PC-3 (cell line): ENCODE measurements at regions not wholly inside any gene's neighbourhood (a gene's known extent, or its start where the extent isn't known, plus 50 kb on each side); places are given as distances from the start of the nearest gene placed in this dataset.

Experiments used
- ATAC-seq: fragments of 200-7000 bp; cut with Tn5 transposase; 2 replicates; pipeline ENCODE4 v1.9.1; 2020; ENCODE audit warnings: mild to moderate bottlenecking, moderate library complexity
- BruUV-seq: library from RNA; stranded (reverse); fragments of 400-500 nt; replicated peaks from 2 replicates; lab custom pipeline; 2021; lab: Mats Ljungman, UMichigan
- CTCF ChIA-PET: fragments of 300-600 bp; sonication (Branson Sonifier 250); formaldehyde crosslinking; loops from one replicate; lab custom pipeline; 2022; ENCODE audit warnings: antibody characterized with exemption; lab: Charles Lee
- POLR2A ChIA-PET: fragments of 300-600 bp; sonication (Branson Sonifier 250); formaldehyde crosslinking; loops from one replicate; lab custom pipeline; 2022; ENCODE audit warnings: antibody characterized with exemption; ENCODE audit not compliant: unreplicated experiment; lab: Charles Lee
- DNase-seq: peaks from one replicate; pipeline ENCODE4 v3.0.0-alpha.2; 2015
- H2AFZ ChIP-seq: fragments of 300-600 bp; sonication (generic); 2 replicates; pipeline ENCODE4 v1.6.0; 2016; ENCODE audit warnings: antibody characterized with exemption, low read length
- H3F3A ChIP-seq: fragments of 300-600 bp; sonication (generic); one replicate; pipeline ENCODE4 v1.6.0; 2017; ENCODE audit warnings: antibody characterized with exemption, low read length, control low read depth, mild to moderate bottlenecking; ENCODE audit not compliant: unreplicated experiment
- H3K27ac ChIP-seq: fragments of 300-600 bp; sonication (generic); 2 replicates; pipeline ENCODE4 v1.5.1; 2016; ENCODE audit warnings: mild to moderate bottlenecking, low read length
- H3K27me3 ChIP-seq: fragments of 300-600 bp; sonication (generic); 2 replicates; pipeline ENCODE4 v1.6.1; 2016; ENCODE audit warnings: low read length, mixed read lengths
- H3K36me3 ChIP-seq: fragments of 300-600 bp; sonication (generic); 2 replicates; pipeline ENCODE4 v1.6.1; 2016; ENCODE audit warnings: low read depth, mixed run types, low read length, mixed read lengths
- H3K4me1 ChIP-seq: fragments of 300-600 bp; sonication (generic); 2 replicates; pipeline ENCODE4 v1.5.1; 2016; ENCODE audit warnings: low read length; ENCODE audit not compliant: insufficient read depth
- H3K4me2 ChIP-seq: fragments of 300-600 bp; sonication (generic); 2 replicates; pipeline ENCODE4 v1.6.0; 2016; ENCODE audit warnings: low read length
- H3K4me3 ChIP-seq: fragments of 300-600 bp; sonication (generic); 2 replicates; pipeline ENCODE4 v1.5.1; 2016; ENCODE audit warnings: mild to moderate bottlenecking, low read length, mixed read lengths
- H3K79me2 ChIP-seq: fragments of 300-600 bp; sonication (generic); 2 replicates; pipeline ENCODE4 v1.6.1; 2017; ENCODE audit warnings: low read length, mixed read lengths
- H3K9ac ChIP-seq: fragments of 300-600 bp; sonication (generic); 2 replicates; pipeline ENCODE4 v1.6.0; 2016; ENCODE audit warnings: mild to moderate bottlenecking, low read length
- H3K9me2 ChIP-seq: fragments of 300-600 bp; sonication (generic); replicated peaks from 2 replicates; pipeline ENCODE4 v1.6.1; 2016; ENCODE audit warnings: mixed run types, low read length, mixed read lengths
- H3K9me3 ChIP-seq: fragments of 300-600 bp; sonication (generic); 2 replicates; pipeline ENCODE4 v1.6.1; 2016; ENCODE audit warnings: low read length, mixed read lengths
- H4K20me1 ChIP-seq: fragments of 300-600 bp; sonication (generic); 2 replicates; pipeline ENCODE4 v1.6.1; 2016; ENCODE audit warnings: low read length, mixed read lengths
- EZH2 ChIP-seq: fragments of 300-600 bp; sonication (generic); IDR thresholded peaks from one replicate; pipeline ENCODE4 v1.6.1; 2017; ENCODE audit warnings: antibody characterized with exemption, mild to moderate bottlenecking, low read length; ENCODE audit not compliant: unreplicated experiment
- EZH2phosphoT487 ChIP-seq: fragments of 300-600 bp; sonication (generic); IDR thresholded peaks from 2 replicates; pipeline ENCODE4 v1.6.1; 2018; ENCODE audit warnings: mild to moderate bottlenecking, antibody characterized with exemption, low read length, borderline replicate concordance
- intact Hi-C: fragments of 100-400 bp; cut with micrococcal nuclease; formaldehyde crosslinking; loops from 2 replicates; pipeline ENCODE4 v1.9.0; 2023
- TF ChIP-seq, protein P1 (sequence below): fragments of 300-600 bp; sonication (generic); conservative IDR thresholded peaks from 2 replicates; pipeline ENCODE4 v1.5.1; 2017; ENCODE audit warnings: antibody characterized with exemption, low read depth, mild to moderate bottlenecking, low read length

DNA sequence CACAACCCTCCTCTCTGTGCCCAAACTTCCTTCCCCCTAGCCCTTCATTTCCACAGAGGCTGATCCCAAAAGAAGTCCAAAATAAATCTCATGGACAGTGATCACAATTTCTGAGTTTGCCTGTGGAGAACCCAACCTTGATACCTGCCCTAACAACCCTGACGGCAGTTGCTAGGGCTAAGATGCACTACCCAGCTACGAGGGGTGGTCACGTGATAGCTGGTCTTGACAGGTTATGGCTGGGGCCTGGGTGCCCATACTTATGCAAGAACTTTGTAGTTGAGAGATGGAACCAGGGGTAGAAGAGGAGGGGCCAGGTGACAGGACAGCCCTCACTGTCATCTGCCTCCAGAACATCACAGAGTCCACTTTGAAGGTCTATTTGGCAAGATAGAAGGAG, 147.9 kb downstream of the AKAIN1 start:
- no peak overlapping the region for H3K4me3 ChIP-seq
- ATAC-seq (no peak), DNase-seq (no peak)
- CTCF ChIA-PET = no interaction called here
- intact Hi-C loops = no loop called here
- H3K79me2 ChIP-seq = no peaks in the 10 kb centered on the region
- no peaks in the 10 kb centered on the region for H3K9me2 ChIP-seq
- no peaks in the 10 kb centered on the region for H3F3A ChIP-seq
- H3K27me3 ChIP-seq = no peaks in the 10 kb centered on the region
- no peaks in the 10 kb centered on the region for H3K36me3 ChIP-seq
- H3K4me1 ChIP-seq = no peaks in the 10 kb centered on the region
- no peaks in the 10 kb centered on the region for H4K20me1 ChIP-seq
- TF ChIP-seq EZH2 (no peak), EZH2phosphoT487 (no peak)
- TF ChIP-seq, protein P1, sequence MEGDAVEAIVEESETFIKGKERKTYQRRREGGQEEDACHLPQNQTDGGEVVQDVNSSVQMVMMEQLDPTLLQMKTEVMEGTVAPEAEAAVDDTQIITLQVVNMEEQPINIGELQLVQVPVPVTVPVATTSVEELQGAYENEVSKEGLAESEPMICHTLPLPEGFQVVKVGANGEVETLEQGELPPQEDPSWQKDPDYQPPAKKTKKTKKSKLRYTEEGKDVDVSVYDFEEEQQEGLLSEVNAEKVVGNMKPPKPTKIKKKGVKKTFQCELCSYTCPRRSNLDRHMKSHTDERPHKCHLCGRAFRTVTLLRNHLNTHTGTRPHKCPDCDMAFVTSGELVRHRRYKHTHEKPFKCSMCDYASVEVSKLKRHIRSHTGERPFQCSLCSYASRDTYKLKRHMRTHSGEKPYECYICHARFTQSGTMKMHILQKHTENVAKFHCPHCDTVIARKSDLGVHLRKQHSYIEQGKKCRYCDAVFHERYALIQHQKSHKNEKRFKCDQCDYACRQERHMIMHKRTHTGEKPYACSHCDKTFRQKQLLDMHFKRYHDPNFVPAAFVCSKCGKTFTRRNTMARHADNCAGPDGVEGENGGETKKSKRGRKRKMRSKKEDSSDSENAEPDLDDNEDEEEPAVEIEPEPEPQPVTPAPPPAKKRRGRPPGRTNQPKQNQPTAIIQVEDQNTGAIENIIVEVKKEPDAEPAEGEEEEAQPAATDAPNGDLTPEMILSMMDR = no peak
- no peak overlapping the region for H3K27ac ChIP-seq
- POLR2A ChIA-PET = no interaction called here
- no peak overlapping the region for H3K9ac ChIP-seq
- no peak overlapping the region for H2AFZ ChIP-seq
- 0 out of 2 replicates have a peak, but pooled peaks cover 7% of the 10 kb centered on the region for H3K9me3 ChIP-seq
- no peak overlapping the region for H3K4me2 ChIP-seq
- no TSS peak for BruUV-seq

DNA sequence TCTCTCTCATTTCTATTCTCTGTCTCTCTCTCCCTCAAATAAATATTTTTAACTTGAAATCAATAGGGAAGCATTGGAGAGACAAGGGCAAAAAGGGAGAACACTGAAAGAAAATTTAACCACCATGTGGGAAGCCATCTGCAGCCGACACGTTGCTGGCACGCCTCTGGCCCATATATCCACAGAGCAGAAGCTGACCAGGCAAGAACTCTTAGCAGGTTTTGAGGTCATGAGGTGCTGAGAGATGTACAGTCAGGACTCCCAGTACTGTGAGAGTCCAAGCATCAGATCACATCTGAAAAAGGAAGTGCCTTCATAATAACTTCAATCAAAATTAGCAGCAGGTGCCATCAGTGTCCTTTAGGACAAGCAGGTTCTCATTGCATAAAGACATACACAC, 156.6 kb downstream of the AKAIN1 start:
- peaks cover 8% of the 10 kb centered on the region for H3K9me3 ChIP-seq
- no peak overlapping the region for H3K27ac ChIP-seq
- H4K20me1 ChIP-seq = no peaks in the 10 kb centered on the region
- H3K79me2 ChIP-seq = no peaks in the 10 kb centered on the region
- TF ChIP-seq EZH2 (no peak), EZH2phosphoT487 (no peak)
- TF ChIP-seq, protein P1 = no peak
- no peaks in the 10 kb centered on the region for H3K36me3 ChIP-seq
- H3K9ac ChIP-seq = no peak overlapping the region
- no peaks in the 10 kb centered on the region for H3K9me2 ChIP-seq
- H2AFZ ChIP-seq = no peak overlapping the region
- H3K4me1 ChIP-seq = no peaks in the 10 kb centered on the region
- POLR2A ChIA-PET = no interaction called here
- no peak overlapping the region for H3K4me3 ChIP-seq
- intact Hi-C loops = no loop called here
- no peak for ATAC-seq
- no peaks in the 10 kb centered on the region for H3K27me3 ChIP-seq
- no TSS peak for BruUV-seq
- CTCF ChIA-PET = no interaction called here
- DNase-seq = no peak
- no peak overlapping the region for H3K4me2 ChIP-seq
- no peaks in the 10 kb centered on the region for H3F3A ChIP-seq

DNA sequence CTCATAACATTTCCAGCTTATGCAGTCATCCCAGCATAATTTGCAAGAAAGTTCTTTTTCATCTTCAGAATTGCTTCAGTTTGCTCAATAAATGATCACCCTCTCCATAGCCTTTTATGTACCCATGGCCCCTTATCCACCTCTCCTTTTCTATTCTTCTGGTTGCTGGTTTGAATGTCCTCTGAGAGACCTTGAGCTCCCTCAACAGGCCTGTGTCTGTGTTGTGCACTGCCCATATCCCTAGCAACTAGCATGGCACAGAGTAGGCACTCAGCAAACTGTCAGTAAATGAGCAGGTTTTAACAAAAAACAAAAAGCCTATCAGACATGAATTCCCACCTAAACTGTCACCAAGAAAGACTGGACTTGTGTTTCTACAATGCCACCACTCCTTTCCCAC, 160.5 kb downstream of the AKAIN1 start:
- H3K9me3 ChIP-seq = peaks cover 22% of the 10 kb centered on the region
- H3K9ac ChIP-seq = no peak overlapping the region
- no peaks in the 10 kb centered on the region for H4K20me1 ChIP-seq
- ATAC-seq = no peak
- H3K4me2 ChIP-seq = no peak overlapping the region
- no peaks in the 10 kb centered on the region for H3K79me2 ChIP-seq
- H3K4me3 ChIP-seq = no peak overlapping the region
- TF ChIP-seq, protein P1 = no peak
- TF ChIP-seq EZH2phosphoT487 = no peak
- TF ChIP-seq EZH2 = no peak
- no peaks in the 10 kb centered on the region for H3K27me3 ChIP-seq
- no peaks in the 10 kb centered on the region for H3K4me1 ChIP-seq
- H3K9me2 ChIP-seq = no peaks in the 10 kb centered on the region
- CTCF ChIA-PET = no interaction called here
- no peaks in the 10 kb centered on the region for H3F3A ChIP-seq
- DNase-seq = no peak
- no TSS peak for BruUV-seq
- H2AFZ ChIP-seq = no peak overlapping the region
- intact Hi-C loops = no loop called here
- H3K36me3 ChIP-seq = no peaks in the 10 kb centered on the region
- POLR2A ChIA-PET = no interaction called here
- H3K27ac ChIP-seq = no peak overlapping the region
